Activated CD4-positive, alpha-beta T cell treated with anti-CD3 and anti-CD28 coated beads, Interleukin-2, Interleukin-6, amounts not matched to agents 100 ng/mL and 50 ng/mL, durations not matched to agents 16 hours and 8 hours (primary cell): ENCODE measurements at regions not wholly inside any gene's neighbourhood (a gene's known extent, or its start where the extent isn't known, plus 50 kb on each side); places are given as distances from the start of the nearest gene placed in this dataset.
"Not testable (repeated sequence)": the region's sequence is repeated elsewhere in the genome, so short reads cannot be mapped to it uniquely, and the experiment has no call there.

Experiments used
- DNase-seq: peaks from one replicate; pipeline ENCODE4 v3.0.0-alpha.2; 2020

DNA sequence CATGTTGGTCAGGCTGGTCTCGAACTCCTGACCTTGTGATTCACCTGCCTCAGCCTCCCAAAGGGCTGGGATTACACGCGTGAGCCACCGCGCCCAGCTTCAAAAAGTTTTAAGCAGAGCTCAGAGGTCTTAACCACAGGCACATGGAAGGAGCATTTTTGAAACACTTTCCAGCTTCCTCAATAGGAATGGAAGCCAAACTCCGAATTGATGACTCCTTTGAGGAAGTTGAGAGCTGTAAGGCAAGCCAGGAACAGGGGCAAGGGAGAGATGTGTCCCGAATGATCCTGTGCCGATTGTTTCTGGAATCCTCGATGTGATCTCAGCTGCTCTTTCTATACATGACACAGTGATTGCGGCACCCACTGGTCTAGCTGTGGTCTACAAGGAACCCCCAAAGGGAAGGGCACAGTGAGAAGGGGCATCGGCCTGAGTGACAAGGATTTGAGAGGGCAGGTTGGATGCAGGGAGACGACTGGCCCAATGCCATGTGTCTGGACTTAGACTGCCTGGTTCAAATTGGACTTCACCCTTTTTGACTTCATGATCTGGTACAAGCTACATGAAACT is 116.2 kb downstream of the ADRA2C start:
- DNase-seq = not testable (repeated sequence)

DNA sequence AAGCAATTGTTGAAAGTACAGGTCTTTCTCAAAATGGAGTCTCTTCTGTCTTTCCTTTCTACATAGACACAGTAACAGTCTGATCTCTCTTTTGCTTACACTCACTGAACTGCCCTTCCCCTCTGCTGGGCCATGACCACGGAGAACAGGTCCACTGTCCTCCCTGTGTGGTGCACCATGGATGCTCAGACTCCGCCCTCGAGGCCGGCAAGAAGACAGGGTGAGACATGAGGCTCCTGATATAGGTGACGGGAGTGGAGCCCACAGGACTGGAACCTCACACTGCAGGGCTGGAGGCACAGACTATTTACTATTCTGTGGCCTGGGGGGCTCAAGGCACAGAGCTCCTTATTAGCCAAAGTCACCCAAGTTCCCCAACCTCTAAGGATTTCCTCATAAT is 118.1 kb downstream of the ADRA2C start:
- not testable (repeated sequence) for DNase-seq

DNA sequence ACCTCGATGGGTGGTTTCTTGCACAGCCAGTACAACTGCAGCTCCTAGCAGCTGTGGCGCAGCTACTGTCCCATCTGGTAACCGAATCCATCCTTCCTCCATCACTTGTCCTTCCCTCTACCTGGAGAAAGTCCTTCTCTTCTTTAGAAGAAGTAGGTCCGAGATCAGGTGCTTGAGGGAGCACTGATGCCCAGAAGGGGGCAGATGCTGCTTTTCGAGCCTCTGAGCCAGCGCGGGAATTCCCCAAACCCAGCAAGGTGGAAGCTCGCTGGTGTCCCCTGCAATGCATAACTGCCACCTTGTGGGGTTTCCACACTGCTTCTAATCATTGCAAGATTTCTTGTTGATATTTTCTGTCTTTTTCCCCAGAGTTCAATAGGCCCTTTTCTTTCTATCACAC is 127.4 kb downstream of the ADRA2C start:
- DNase-seq = peak; percentile 45

DNA sequence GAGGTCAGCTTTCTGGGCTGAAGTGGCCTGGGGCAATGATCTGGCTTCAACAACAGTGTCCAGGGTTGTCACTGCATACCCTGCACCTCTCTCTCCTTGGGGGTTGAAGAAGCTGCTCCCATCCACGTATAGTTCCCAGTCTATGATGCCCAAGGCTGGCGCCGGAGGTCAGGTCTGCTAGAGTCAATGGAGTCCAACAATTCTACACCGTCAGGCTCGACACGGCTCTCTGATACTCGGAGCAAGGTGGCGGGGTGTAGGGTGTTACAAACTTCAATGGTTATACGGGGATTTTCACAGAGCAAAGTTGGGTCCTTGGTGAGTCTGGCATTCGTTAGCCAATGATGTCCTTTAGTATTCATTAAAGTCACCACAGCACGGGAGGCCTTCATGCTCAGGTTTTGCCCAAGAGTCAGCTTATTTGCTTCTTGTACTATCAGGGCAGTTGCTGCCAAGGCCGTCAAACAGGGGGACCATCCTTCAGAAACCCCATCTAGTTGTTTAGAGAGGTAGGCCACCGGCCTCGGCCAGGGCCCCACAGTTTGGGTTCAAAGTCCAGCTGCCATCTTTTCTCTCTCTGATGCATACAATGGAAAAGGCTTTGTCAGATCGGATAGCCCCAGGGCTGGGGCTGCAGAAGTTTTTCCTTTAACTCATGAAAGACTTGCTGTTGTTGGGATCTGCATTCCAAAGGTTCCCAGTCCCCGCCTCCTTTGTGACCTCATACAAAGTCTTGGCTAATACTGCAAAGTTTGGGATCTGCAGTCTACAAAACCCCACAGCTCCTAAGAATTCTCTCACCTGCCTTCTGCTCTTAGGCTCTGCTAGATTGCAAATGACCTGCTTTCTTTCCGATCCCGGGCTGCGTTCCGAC is 128.1 kb downstream of the ADRA2C start:
- not testable (repeated sequence) for DNase-seq

DNA sequence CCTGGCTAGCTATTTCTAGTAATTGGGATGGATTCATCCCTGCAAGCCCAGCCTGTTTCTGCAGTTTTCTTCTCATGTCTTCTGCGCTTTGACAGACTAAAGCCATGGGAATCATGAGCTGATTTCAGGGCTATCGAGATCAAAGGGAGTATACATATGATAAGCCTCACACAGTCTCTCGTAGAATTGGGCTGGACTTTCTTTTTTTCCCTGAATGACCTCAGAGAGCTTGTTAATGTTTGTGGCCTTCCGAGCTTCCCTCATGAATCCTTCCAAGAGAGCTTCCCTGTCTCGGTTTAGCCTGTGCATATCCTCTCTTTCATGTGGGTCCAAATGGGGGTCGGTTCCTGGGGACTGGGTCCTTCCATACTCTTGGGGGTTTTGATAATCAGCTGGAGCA is 130.3 kb downstream of the ADRA2C start:
- no peak for DNase-seq

DNA sequence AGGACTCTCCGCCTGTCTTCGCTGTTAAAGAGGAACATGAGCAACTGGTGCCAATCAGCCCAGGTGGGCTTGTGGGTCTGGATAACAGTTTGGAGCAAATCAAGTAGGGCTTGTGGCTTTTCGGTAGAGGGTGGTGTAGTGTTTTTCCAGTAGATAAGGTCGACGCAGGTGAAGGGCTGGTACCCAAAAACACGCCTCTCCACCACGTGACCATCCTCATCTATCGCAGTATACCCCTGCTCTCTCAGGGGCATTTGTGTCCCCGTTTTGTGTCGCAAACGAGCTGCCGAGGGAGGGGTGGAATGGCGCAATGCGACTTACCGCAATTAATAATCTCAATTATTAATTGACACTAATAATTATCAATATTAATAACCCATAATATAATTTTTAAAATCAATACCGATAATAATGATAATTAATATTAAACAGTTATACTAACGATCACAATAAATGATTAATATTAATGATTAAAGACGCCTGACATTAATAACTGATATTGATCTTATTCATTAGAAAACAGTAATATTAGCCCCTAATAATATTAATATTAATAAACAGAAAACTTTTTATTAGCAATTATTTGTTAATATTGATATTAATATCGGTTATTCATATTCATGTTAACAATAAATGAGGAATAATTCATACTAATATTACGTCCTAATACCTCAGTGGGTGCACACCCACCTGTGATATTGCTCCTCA is 130.8 kb downstream of the ADRA2C start:
- not testable (repeated sequence) for DNase-seq

DNA sequence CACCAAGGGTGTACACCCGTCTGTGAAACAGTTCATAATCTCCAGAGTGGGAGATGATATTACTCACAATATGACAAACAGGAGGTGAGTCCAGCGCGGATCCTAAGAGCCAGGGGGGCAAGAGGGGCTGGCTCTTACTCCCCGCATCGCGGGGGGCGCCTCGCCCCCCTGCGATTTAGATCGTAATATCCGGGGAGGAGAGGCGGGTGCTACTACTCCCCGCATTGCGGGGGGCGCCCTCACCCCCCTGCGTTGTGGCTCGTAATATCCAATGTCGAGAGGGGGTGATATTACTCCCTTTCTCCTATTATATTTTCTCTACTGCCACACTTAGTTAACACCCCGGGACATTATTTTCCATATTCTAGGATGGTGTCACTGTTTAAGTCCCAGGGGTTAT is 131.9 kb downstream of the ADRA2C start:
- DNase-seq = no peak

DNA sequence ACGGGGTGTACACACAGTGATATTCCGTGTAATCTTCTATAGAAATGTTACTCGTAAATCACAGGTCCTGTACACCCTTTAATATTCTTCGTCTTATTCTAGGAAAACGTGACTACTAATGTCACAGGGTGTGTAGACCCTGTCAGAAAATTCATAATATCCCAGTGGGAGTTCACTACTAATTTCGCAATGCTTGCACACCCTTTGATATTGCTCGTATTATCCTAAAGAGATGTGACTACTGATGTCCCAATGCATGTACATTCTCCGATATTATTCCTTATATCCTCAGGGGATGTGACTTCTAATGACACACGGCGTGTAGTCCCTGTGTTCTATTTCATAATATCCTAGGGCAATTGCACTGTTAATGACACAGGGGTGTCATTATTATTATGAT is 132.7 kb downstream of the ADRA2C start:
- not testable (repeated sequence) for DNase-seq

DNA sequence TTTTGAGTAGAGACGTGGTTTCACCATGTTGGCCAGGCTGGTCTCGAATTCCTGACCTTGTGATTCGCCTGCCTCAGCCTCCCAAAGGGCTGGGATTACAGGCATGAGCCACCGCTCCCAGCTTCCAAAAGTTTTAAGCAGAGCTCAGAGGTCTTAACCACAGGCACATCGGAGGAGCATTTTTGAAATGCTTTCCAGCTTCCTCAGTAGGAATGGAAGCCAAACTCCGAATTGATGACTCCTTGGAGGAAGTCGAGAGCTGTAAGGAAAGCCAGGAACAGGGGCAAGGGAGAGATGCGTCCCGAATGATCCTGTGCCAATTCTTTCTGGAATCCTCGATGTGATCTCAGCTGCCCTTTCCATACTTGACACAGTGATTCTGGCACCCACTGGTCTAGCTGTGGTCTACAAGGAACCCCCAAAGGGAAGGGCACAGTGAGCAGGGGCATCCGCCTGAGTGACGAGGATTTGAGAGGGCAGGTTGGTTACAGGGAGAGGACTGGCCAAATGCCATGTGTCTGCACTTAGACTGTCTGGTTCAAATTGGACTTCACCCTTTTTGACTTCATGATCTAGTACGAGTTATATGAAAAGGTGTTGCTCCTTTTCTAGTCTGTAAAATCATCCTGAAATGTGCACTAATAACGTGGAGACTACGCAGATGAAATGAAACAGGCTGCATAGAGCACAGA is 138.2 kb downstream of the ADRA2C start:
- DNase-seq = not testable (repeated sequence)

DNA sequence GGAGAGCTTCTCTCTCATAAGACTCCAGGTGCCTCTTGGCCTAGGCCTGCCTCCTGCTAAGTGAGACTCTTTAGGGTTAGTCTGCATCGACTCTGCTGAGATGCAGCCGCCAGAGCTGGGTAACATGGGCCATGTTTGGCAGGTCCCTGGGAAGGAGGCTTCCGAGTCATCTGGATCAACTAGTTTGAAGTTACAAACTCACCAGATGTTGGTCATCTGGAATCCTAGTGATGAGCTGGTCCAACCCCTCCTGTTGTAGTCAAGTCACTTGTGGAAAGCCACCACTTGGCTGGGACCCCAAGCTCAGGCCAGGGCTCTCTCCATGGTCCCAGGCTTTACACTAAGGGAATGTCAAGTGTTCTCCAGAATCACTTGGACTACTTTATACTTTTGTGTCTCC is 143.4 kb downstream of the ADRA2C start:
- not testable (repeated sequence) for DNase-seq

DNA sequence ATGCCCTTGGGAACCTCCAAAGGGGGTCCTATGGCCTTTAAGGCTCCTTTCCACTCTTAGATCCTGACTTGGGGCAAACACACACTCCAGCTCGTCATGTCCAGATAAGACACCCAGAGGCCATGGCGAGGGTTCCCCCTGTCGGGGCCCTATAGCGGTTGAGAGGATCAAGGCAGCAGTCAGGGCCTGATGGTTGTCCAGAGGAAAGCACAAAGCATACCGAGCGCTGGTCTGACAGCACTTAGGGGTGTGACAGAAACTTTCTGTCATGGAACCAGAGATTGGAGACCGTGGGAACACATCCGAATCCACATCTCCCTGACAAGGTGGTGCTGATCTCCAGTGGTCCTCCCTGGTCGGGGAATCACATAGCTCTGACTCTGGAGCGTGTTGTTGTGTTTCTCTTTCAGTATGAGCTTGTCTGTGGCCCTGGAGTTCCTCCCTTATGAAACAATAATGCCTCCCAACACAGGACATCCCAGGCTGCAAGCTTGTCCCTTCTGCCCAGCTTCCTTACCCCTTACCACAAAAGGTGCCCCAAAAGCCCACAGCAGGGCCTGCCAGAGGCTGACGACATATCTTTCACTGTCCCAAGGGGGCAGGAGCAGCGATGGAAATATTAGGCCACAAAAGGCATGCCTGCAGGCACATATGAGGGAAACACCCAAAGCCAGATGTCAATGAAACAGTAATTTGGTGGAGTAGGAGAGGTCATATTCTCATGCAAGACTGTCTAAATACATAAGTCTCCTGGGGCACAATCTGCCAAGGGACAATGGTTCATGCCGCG is 144.2 kb downstream of the ADRA2C start:
- DNase-seq = not testable (repeated sequence)

DNA sequence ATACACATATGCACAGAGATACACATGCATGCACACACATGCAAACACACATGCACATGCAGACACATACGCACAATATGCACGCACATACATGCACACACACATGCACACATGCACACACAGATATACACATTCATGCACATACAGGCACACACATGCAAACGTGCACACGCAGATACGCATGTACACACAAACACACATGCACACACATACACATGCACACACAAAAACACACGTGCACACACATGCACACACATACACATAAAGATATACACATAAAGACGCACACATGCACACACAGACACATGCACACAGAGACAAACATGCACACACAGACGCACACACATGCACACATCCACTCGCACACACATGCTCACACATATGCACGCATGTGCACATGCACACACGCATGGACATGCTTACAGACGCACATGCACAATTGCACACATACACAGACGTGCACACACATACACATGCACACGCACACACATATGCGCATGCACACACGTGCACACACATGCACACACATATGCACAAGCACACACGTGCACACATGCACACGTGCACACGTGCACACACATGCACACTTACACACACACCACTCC is 145.2 kb downstream of the ADRA2C start:
- no peak for DNase-seq

DNA sequence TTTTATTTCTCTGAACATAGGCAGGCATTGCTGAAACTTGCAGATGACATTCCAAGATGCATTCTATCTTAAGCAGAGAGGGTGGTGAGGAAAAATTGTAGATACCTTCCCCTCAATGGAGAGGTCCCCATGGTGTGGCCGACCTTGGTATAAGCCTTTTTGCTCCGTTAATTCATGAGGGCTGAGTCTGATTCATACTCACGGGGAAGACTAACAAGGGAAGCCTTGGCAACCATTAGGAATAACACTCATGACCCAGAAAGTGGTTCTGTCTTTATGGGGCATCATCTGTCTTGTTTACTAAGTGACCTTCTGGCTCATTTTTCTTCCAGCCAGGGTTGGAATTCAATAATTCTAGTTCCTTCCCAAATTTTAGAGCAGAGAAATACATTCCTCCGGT is 148.3 kb downstream of the ADRA2C start:
- DNase-seq = not testable (repeated sequence)

DNA sequence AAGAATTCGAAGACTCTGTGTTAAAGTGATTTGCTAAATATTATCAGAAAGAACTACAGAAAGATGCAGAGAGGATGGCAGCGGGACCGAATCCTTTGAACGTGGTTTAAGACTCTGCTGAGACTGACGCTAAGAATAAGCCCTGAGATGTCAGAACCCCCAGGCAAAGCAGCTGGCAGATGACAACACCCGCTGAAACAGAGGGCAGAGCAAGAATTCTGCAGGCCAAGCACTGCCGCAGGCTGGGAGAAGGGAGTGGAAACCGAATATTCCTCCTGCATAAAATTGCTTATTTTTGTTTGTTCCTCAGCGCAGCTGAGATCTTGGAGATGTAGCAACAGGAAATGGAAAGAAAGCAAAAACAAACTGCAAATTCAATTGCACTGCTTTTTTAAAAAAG is 153.3 kb downstream of the ADRA2C start:
- DNase-seq = not testable (repeated sequence)

DNA sequence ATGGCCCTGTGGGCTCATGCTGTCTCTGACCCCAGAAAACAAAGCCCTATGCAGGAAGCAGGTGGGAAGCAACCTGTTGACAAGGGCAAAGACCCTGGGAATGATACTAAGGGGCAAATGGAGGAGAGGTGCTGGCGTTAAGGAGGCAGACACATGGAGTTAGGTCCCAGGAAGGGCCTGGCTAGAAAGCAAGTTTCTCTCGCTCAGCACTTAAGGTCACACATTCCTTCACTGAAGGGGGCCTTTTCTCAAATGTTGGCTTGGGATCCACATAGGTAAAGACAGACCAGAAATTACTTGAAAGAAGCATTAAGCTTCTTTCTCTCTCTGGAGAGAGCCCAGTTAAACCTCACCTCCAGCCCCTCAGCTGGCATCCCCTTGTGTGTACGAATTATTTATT is 155.7 kb downstream of the ADRA2C start:
- not testable (repeated sequence) for DNase-seq

DNA sequence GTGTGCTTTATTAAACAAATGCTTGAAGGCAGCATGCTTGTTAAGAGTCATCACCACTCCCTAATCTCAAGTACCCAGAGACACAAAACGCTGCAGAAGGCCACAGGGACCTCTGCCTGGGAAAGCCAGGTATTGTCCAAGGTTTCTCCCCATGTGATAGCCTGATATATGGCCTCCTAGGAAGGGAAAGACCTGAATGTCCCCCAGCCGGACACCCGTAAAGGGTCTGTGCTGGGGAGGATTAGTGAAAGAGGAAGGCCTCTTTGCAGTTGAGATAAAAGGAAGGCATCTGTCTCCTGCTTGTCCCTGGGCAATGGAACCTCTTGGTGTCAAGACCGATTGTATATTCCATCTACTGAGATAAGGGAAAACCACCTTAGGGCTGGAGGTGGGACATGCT is 159.7 kb downstream of the ADRA2C start:
- not testable (repeated sequence) for DNase-seq

DNA sequence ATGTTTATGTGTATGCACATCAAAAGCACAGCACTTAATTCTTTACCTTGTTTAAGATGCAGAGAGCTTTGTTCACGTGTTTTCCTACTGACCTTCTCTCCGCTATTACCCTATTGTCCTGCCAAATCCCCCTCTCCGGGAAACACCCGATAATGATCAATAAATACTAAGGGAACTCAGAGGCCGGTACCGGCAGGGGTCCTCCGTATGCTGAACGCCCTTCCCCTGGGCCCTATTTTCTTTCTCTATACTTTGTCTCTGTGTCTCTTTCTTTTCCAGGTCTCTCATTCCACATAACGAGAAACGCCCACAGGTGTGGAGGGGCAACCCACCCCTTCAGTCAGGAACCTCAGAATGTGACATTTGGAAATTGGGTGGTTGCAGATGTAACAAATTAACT is 160.1 kb downstream of the ADRA2C start:
- DNase-seq = not testable (repeated sequence)

DNA sequence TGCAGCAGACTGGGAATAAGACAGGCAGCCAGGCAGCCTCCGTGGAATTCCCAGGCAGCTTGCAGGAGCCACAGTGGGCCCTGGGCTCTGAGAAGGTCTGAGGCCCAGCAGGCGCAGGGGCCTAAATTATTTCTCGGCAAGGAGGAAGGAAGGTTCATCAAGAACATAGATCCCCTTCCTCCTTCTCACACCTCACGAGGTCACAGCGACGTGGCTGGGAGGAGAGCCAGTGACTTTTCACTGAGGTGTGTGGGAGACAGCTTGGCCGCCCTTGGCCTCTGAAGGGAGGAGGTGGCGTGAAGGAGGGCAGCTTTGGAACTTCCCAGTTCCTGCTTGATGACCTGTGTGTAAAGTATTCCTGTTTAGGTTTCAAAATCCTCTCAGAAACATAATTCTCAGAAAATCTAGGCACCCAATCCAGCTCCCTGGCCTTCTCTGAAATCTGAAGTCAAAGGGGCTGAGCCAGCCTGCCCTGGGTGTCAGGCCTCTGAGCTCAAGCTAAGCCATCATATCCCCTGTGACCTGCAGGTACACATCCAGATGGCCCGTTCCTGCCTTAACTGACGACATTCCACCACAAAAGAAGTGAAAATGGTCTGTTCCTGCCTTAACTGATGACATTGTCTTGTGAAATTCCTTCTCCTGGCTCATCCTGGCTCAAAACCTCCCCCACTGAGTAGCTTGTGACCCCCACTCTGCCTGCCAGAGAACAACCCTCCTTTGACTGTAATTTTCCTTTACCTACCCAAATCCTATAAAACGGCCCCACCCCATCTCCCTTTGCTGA is 161.0 kb downstream of the ADRA2C start:
- not testable (repeated sequence) for DNase-seq

DNA sequence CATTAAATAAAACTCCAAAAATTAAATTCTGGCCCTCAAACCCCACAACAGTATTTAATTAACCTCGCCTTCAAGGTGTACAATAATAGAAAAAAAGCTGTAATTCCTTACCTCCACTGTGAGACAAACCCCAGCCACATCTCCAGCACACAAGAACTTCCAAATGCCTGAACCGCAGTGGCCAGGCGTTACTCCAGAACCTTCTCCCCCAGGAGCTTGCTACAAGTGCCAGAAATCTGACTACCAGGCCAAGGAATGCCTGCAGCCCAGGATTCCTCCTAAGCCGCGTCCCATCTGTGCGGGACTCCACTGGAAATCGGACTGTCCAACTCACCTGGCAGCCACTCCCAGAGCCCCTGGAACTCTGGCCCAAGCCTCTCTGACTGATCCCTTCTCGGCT is 163.2 kb downstream of the ADRA2C start:
- not testable (repeated sequence) for DNase-seq

DNA sequence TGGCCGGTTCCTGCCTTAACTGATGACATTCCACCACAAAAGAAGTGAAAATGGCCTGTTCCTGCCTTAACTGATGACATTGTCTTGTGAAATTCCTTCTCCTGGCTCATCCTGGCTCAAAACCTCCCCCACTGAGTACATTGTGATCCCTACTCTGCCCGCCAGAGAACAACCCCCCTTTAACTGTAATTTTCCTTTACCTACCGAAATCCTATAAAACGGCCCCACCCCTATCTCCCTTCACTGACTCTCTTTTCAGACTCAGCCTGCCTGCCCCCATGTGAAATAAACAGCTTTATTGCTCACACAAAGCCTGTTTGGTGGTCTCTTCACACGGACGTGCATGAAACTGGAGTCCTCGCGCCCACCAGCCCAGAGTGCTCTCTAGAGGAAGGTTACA is 166.5 kb downstream of the ADRA2C start:
- DNase-seq = not testable (repeated sequence)

DNA sequence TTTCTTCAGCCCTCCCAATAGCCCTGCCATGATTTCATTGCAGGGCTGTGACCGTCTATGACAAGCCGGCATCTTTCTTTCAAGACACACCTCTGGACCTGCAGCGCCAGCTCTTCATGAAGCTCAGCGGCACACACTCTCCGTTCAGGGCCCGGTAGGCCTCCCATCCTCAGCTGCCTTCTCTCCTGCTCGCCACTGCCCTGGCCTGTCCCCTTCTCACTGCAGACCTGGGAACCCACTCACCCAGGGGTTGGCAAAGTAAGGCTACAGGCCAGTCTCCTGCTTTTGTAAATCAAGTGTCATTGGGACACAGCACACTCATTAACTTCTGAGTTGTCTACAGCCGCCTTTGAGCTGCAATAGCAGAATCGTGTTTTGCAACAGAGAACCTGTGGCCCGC is 169.2 kb downstream of the ADRA2C start:
- not testable (repeated sequence) for DNase-seq
